ENCODE measurements at regions not wholly inside any gene's neighbourhood (a gene's known extent, or its start where the extent isn't known, plus 50 kb on each side); places are given as distances from the start of the nearest gene placed in this dataset.

- TF ChIP-seq, protein P1, sequence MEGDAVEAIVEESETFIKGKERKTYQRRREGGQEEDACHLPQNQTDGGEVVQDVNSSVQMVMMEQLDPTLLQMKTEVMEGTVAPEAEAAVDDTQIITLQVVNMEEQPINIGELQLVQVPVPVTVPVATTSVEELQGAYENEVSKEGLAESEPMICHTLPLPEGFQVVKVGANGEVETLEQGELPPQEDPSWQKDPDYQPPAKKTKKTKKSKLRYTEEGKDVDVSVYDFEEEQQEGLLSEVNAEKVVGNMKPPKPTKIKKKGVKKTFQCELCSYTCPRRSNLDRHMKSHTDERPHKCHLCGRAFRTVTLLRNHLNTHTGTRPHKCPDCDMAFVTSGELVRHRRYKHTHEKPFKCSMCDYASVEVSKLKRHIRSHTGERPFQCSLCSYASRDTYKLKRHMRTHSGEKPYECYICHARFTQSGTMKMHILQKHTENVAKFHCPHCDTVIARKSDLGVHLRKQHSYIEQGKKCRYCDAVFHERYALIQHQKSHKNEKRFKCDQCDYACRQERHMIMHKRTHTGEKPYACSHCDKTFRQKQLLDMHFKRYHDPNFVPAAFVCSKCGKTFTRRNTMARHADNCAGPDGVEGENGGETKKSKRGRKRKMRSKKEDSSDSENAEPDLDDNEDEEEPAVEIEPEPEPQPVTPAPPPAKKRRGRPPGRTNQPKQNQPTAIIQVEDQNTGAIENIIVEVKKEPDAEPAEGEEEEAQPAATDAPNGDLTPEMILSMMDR (IDR thresholded peaks at IDR 0.05): no peak
- TF ChIP-seq EZH2 (IDR thresholded peaks at IDR 0.05; ENCODE audit: borderline replicate concordance, insufficient read depth, low read depth, low read length, poor library complexity, severe bottlenecking): no peak
Observed at GRCh38 chr3:90062016-90062415, 954.6 kb downstream of the EPHA3 start.
